ENCODE measurements at regions not wholly inside any gene's neighbourhood (a gene's known extent, or its start where the extent isn't known, plus 50 kb on each side); places are given as distances from the start of the nearest gene placed in this dataset.

GRCh38 chr12:77179515-77179914, 114.1 kb upstream of the E2F7 start:
- no peak for DNase-seq
- Mint-ChIP-seq H3K36me3 (no peaks in the 10 kb centered on the region), H3K27ac (no peak overlapping the region), H3K4me1 (no peaks in the 10 kb centered on the region), H3K27me3 (no peaks in the 10 kb centered on the region), H3K9me3 (peaks cover 0 to 13% (median 6%) of the 10 kb centered on the region in 8 donors), H3K4me3 (no peak overlapping the region)
- no peaks in the 10 kb centered on the region for H3K36me3 ChIP-seq (ENCODE audit: insufficient read depth, low read length)
- no peaks in the 10 kb centered on the region for H3K4me1 ChIP-seq (ENCODE audit: insufficient read depth, low read length)
- no peaks in the 10 kb centered on the region for H3K27me3 ChIP-seq (ENCODE audit: insufficient read depth, low read length)
- H3K4me3 ChIP-seq (ENCODE audit: low read length in 2 of 2), result no peak overlapping the region
- H3K9me3 ChIP-seq (ENCODE audit: control insufficient read depth in 1 of 2, low read length in 2 of 2), result no peaks in the 10 kb centered on the region
- H3K27ac ChIP-seq (ENCODE audit: low read depth, low read length), result no peak overlapping the region
- ChIA-PET CTCF (ENCODE audit: partially characterized antibody) (no interaction called here), POLR2A (ENCODE audit: partially characterized antibody) (no interaction called here)
- intact Hi-C loops (cut with micrococcal nuclease), result no loop called here

DNA sequence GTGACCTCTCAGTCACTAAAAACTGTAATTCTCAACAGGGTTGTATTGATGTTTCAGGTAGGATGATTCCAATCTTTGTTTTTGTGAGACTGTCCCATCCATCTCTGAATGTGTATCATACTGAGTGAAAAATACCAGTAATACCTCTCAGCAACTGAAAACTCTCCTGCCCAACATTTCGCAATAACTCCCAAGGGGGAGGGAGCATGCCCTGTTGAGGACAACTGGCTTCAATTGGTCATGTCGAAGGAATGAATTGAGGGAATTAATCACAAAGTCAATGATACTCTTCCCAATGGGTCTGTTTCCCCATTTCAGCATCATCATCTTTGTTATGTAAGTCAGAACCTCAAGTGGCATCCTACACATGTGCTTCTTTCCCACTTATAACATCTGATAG, 102.4 kb upstream of the E2F7 start:
- ChIA-PET CTCF (ENCODE audit: partially characterized antibody) (no interaction called here), POLR2A (ENCODE audit: partially characterized antibody) (no interaction called here)
- Histone ChIP-seq H3K9me3 (ENCODE audit: control insufficient read depth in 1 of 2, low read length in 2 of 2) (no peaks in the 10 kb centered on the region), H3K4me3 (ENCODE audit: low read length in 2 of 2) (no peak overlapping the region), H3K4me1 (ENCODE audit: insufficient read depth, low read length) (no peaks in the 10 kb centered on the region), H3K27ac (ENCODE audit: low read depth, low read length) (no peak overlapping the region), H3K27me3 (ENCODE audit: insufficient read depth, low read length) (no peaks in the 10 kb centered on the region), H3K36me3 (ENCODE audit: insufficient read depth, low read length) (no peaks in the 10 kb centered on the region)
- Mint-ChIP-seq H3K36me3 (no peaks in the 10 kb centered on the region), H3K9me3 (peaks cover 0 to 7% (median 3%) of the 10 kb centered on the region in 8 donors), H3K27me3 (no peaks in the 10 kb centered on the region), H3K27ac (no peak overlapping the region), H3K4me1 (no peaks in the 10 kb centered on the region), H3K4me3 (no peak overlapping the region)
- intact Hi-C loops (cut with micrococcal nuclease), result no loop called here
- DNase-seq, result no peak

DNA sequence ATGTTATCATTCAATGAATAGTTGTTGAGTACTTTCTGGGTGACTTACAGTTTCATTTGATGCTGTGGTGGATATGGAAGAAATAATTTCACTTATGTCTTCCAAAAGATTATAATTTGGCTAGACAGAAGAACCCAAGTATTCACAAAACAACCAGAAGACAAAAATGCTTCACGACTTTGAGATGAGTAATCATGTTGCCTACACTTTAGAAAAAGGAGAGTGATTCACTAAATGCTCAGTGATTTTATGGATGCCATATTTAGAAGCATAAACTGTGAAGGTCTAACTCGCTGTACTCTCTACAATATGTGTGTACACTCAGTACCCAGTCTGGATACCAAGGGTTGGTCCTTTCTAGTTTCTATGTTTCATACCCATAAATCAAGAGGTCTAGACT, 101.3 kb upstream of the E2F7 start:
- no peak overlapping the region for H3K27ac Mint-ChIP-seq
- no peak for DNase-seq
- peaks cover 0 to 4% (median 0%) of the 10 kb centered on the region in 8 donors for H3K9me3 Mint-ChIP-seq
- no peaks in the 10 kb centered on the region for H3K36me3 Mint-ChIP-seq
- ChIA-PET CTCF (ENCODE audit: partially characterized antibody) (no interaction called here), POLR2A (ENCODE audit: partially characterized antibody) (no interaction called here)
- Histone ChIP-seq H3K9me3 (ENCODE audit: control insufficient read depth in 1 of 2, low read length in 2 of 2) (no peaks in the 10 kb centered on the region), H3K27me3 (ENCODE audit: insufficient read depth, low read length) (no peaks in the 10 kb centered on the region), H3K36me3 (ENCODE audit: insufficient read depth, low read length) (no peaks in the 10 kb centered on the region), H3K4me3 (ENCODE audit: low read length in 2 of 2) (no peak overlapping the region), H3K4me1 (ENCODE audit: insufficient read depth, low read length) (no peaks in the 10 kb centered on the region), H3K27ac (ENCODE audit: low read depth, low read length) (no peak overlapping the region)
- intact Hi-C loops (cut with micrococcal nuclease), result no loop called here
- H3K4me1 Mint-ChIP-seq, result no peaks in the 10 kb centered on the region
- H3K4me3 Mint-ChIP-seq, result no peak overlapping the region
- H3K27me3 Mint-ChIP-seq, result no peaks in the 10 kb centered on the region

DNA sequence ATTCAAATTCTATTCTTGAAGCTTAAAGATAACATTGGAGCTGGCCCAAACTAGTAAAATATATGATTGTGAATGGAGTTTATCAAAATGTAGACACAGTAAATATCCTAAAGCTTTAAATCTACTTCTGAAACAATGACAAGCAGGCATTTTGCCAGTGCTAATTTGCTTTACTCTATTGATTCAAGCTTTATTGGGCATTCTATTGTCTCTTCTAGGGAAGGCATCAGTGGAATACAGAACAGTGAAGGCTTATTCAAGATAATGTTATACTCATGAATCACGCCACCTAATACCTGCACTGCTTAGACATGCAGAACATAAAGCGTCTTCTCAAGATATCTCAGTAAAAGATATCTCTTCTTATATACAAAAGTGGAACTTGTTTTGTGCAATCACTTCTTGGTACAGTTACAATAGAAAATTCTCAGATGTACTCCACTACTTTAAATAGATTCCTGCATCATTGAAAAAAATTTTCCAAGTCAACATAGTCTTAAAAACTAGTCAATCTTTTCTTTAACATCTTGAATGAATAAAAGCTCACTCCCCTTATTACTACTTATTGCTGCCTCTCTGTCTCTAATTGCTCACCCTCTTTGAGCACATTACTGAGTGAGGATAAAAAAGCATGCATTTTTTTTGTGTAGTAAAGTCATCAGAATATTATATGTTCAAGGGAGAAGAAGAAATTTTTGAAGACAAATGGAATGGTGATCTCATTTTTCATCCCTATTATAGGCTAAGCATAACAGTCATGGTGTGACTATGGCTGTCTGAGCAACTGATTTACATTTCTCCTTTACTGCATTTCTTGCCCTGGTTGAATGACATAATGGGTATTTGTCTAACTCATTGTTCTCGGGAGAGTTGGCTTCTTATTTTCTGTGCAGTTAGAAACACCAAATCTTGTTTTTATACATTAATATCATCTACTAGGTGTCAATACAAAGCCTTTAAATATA, 98.0 kb upstream of the E2F7 start:
- Histone ChIP-seq H3K4me3 (ENCODE audit: low read length in 2 of 2) (no peak overlapping the region), H3K27me3 (ENCODE audit: insufficient read depth, low read length) (no peaks in the 10 kb centered on the region), H3K4me1 (ENCODE audit: insufficient read depth, low read length) (no peaks in the 10 kb centered on the region), H3K9me3 (ENCODE audit: control insufficient read depth in 1 of 2, low read length in 2 of 2) (no peaks in the 10 kb centered on the region), H3K36me3 (ENCODE audit: insufficient read depth, low read length) (no peaks in the 10 kb centered on the region), H3K27ac (ENCODE audit: low read depth, low read length) (no peak overlapping the region)
- no peak for DNase-seq
- ChIA-PET POLR2A (ENCODE audit: partially characterized antibody) (no interaction called here), CTCF (ENCODE audit: partially characterized antibody) (no interaction called here)
- Mint-ChIP-seq H3K9me3 (peaks cover 0 to 2% (median 0%) of the 10 kb centered on the region in 8 donors), H3K36me3 (no peaks in the 10 kb centered on the region), H3K27ac (no peak overlapping the region), H3K27me3 (no peaks in the 10 kb centered on the region), H3K4me3 (no peak overlapping the region), H3K4me1 (no peaks in the 10 kb centered on the region)
- intact Hi-C loops (cut with micrococcal nuclease), result no loop called here

DNA sequence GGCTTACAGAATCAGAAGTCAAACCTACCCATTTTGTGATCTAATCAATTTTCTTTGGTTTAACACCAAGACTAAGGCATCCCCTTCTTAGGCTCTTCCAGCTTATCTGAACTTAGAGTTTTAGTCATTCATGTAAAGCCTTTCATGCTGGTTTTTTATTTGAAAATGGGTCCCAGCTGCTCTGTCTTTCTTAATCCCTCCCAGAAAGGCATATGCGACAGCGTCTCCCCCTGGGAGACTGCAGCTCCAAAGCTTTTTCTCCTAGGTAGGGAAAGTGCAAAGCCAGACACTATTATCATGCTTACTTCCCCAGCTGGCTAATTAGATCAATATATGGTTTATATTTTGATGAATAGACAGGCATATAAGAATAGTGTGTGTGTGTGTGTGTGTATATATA, 96.6 kb upstream of the E2F7 start:
- no peaks in the 10 kb centered on the region for H3K27me3 Mint-ChIP-seq
- Histone ChIP-seq H3K9me3 (ENCODE audit: control insufficient read depth in 1 of 2, low read length in 2 of 2) (no peaks in the 10 kb centered on the region), H3K36me3 (ENCODE audit: insufficient read depth, low read length) (no peaks in the 10 kb centered on the region), H3K4me3 (ENCODE audit: low read length in 2 of 2) (no peak overlapping the region), H3K27ac (ENCODE audit: low read depth, low read length) (no peak overlapping the region), H3K4me1 (ENCODE audit: insufficient read depth, low read length) (no peaks in the 10 kb centered on the region), H3K27me3 (ENCODE audit: insufficient read depth, low read length) (no peaks in the 10 kb centered on the region)
- intact Hi-C loops (cut with micrococcal nuclease), result no loop called here
- ChIA-PET CTCF (ENCODE audit: partially characterized antibody) (no interaction called here), POLR2A (ENCODE audit: partially characterized antibody) (no interaction called here)
- peaks cover 0 to 2% (median 0%) of the 10 kb centered on the region in 8 donors for H3K9me3 Mint-ChIP-seq
- H3K36me3 Mint-ChIP-seq, result no peaks in the 10 kb centered on the region
- no peak overlapping the region for H3K27ac Mint-ChIP-seq
- no peaks in the 10 kb centered on the region for H3K4me1 Mint-ChIP-seq
- DNase-seq, result no peak
- H3K4me3 Mint-ChIP-seq, result no peak overlapping the region

DNA sequence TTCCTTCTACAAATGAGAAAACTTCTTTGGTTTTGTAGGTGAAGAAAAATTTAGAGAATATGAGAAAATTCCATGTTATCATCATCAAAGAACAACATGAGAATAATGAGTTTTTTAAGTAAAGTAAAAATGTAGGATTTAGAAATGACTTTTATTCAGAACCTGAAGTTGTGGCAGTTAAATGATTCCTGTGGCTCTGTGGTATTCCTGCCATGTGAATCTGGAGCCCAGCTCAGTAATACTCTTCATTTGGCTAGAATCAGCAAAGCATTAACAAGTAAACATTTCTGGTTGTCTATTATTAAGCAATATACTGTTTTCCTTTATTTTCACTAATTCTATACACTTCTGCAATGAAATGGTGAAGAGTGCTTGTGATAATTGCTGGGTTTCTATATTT, 95.6 kb upstream of the E2F7 start:
- Mint-ChIP-seq H3K9me3 (peaks cover 0 to 2% (median 0%) of the 10 kb centered on the region in 8 donors), H3K36me3 (no peaks in the 10 kb centered on the region), H3K4me3 (no peak overlapping the region), H3K4me1 (no peaks in the 10 kb centered on the region), H3K27me3 (no peaks in the 10 kb centered on the region), H3K27ac (no peak overlapping the region)
- no peaks in the 10 kb centered on the region for H3K27me3 ChIP-seq (ENCODE audit: insufficient read depth, low read length)
- no peaks in the 10 kb centered on the region for H3K36me3 ChIP-seq (ENCODE audit: insufficient read depth, low read length)
- no peak for DNase-seq
- CTCF ChIA-PET (ENCODE audit: partially characterized antibody), result no interaction called here
- H3K4me1 ChIP-seq (ENCODE audit: insufficient read depth, low read length), result no peaks in the 10 kb centered on the region
- POLR2A ChIA-PET (ENCODE audit: partially characterized antibody), result no interaction called here
- no peak overlapping the region for H3K4me3 ChIP-seq (ENCODE audit: low read length in 2 of 2)
- intact Hi-C loops (cut with micrococcal nuclease), result no loop called here
- H3K9me3 ChIP-seq (ENCODE audit: control insufficient read depth in 1 of 2, low read length in 2 of 2), result no peaks in the 10 kb centered on the region
- no peak overlapping the region for H3K27ac ChIP-seq (ENCODE audit: low read depth, low read length)

DNA sequence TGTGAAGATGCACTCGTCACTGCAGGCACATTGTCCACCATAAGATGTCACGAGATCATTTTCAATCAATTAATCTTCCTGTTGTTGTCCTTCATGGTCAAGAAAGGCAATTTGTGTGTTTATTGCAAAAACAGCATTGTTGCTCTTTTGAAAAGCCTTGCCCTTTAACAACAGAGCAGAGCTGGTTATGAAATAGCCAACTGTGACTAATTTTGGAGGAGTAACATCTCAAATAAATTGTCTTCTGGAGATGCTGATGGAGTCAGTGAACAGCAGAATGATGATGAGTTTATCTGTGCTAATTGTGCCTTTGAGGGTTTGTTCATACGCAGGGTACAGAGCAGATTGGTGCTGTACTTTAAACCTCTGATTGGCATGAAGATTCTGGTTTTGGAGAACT, 88.3 kb upstream of the E2F7 start:
- no peak overlapping the region for H3K4me3 Mint-ChIP-seq
- DNase-seq, result no peak
- no peak overlapping the region for H3K27ac Mint-ChIP-seq
- H3K4me3 ChIP-seq (ENCODE audit: low read length in 2 of 2), result no peak overlapping the region
- intact Hi-C loops (cut with micrococcal nuclease), result no loop called here
- H3K36me3 ChIP-seq (ENCODE audit: insufficient read depth, low read length), result no peaks in the 10 kb centered on the region
- CTCF ChIA-PET (ENCODE audit: partially characterized antibody), result no interaction called here
- H3K4me1 ChIP-seq (ENCODE audit: insufficient read depth, low read length), result no peaks in the 10 kb centered on the region
- no peaks in the 10 kb centered on the region for H3K36me3 Mint-ChIP-seq
- no peaks in the 10 kb centered on the region for H3K9me3 ChIP-seq (ENCODE audit: control insufficient read depth in 1 of 2, low read length in 2 of 2)
- POLR2A ChIA-PET (ENCODE audit: partially characterized antibody), result no interaction called here
- no peaks in the 10 kb centered on the region for H3K27me3 ChIP-seq (ENCODE audit: insufficient read depth, low read length)
- H3K4me1 Mint-ChIP-seq, result no peaks in the 10 kb centered on the region
- no peak overlapping the region for H3K27ac ChIP-seq (ENCODE audit: low read depth, low read length)
- no peaks in the 10 kb centered on the region for H3K9me3 Mint-ChIP-seq
- H3K27me3 Mint-ChIP-seq, result peaks cover 0 to 2% of the 10 kb centered on the region in 2 donors
